Mesenchymal stem cell (in vitro differentiated cells and primary cell): ENCODE measurements at regions not wholly inside any gene's neighbourhood (a gene's known extent, or its start where the extent isn't known, plus 50 kb on each side); places are given as distances from the start of the nearest gene placed in this dataset.
"Not testable (repeated sequence)": the region's sequence is repeated elsewhere in the genome, so short reads cannot be mapped to it uniquely, and the experiment has no call there.

ENCODE experiments used
- DNase-seq: peaks from one replicate; pipeline ENCODE4 v3.0.0-alpha.2; 2013
- H2AFZ ChIP-seq: one replicate; pipeline ENCODE4 v1.6.1; 2013; ENCODE audit warnings: low read depth, mild to moderate bottlenecking, control low read depth, inconsistent platforms, low read length, moderate library complexity
- H2AK5ac ChIP-seq: 2 replicates; pipeline ENCODE4 v1.6.1; 2013; ENCODE audit warnings: low read length, moderate library complexity, mild to moderate bottlenecking, inconsistent platforms; ENCODE audit not compliant: severe bottlenecking
- H2BK120ac ChIP-seq: one replicate; pipeline ENCODE4 v1.6.1; 2013; ENCODE audit warnings: low read depth, mild to moderate bottlenecking, inconsistent platforms, low read length, moderate library complexity
- H2BK12ac ChIP-seq, 2 experiments: one replicate each; pipeline ENCODE4 v1.6.1; 2013; ENCODE audit warnings: inconsistent platforms in 2 of 2, low read length in 2 of 2, mild to moderate bottlenecking in 2 of 2, moderate library complexity in 2 of 2, control low read depth in 1 of 2
- H2BK15ac ChIP-seq: one replicate; pipeline ENCODE4 v1.6.1; 2013; ENCODE audit warnings: mild to moderate bottlenecking, low read depth, inconsistent platforms; ENCODE audit not compliant: poor library complexity, severe bottlenecking
- H2BK5ac ChIP-seq: 2 replicates; pipeline ENCODE4 v1.6.1; 2013; ENCODE audit warnings: low read depth, mild to moderate bottlenecking, low read length, control low read depth, inconsistent platforms; ENCODE audit not compliant: poor library complexity, severe bottlenecking
- H3K14ac ChIP-seq, 2 experiments: one replicate each; pipeline ENCODE4 v1.6.1; 2013; ENCODE audit warnings: inconsistent platforms in 2 of 2, low read length in 2 of 2, control low read depth in 1 of 2, mild to moderate bottlenecking in 1 of 2, moderate library complexity in 1 of 2
- H3K18ac ChIP-seq, 2 experiments: one replicate each; pipeline ENCODE4 v1.6.1; 2013; ENCODE audit warnings: inconsistent platforms in 2 of 2, low read length in 2 of 2, control low read depth in 1 of 2, low read depth in 1 of 2, mild to moderate bottlenecking in 1 of 2
- H3K23ac ChIP-seq, 2 experiments: one replicate each; pipeline ENCODE4 v1.6.1; 2013; ENCODE audit warnings: inconsistent platforms in 2 of 2, low read length in 2 of 2, mild to moderate bottlenecking in 2 of 2, moderate library complexity in 2 of 2, control low read depth in 1 of 2
- H3K27ac ChIP-seq: 2 replicates; pipeline ENCODE4 v1.5.1; 2013; ENCODE audit warnings: mild to moderate bottlenecking, moderate library complexity, low read length, control low read depth, inconsistent platforms; ENCODE audit not compliant: poor library complexity, severe bottlenecking
- H3K27me3 ChIP-seq, 2 experiments: 2 replicates each; pipeline versions ENCODE4 v1.6.1 to v1.7.0; 2013; ENCODE audit warnings: low read length in 2 of 2, mild to moderate bottlenecking in 2 of 2, moderate library complexity in 2 of 2, control low read depth in 1 of 2, inconsistent platforms in 1 of 2; ENCODE audit not compliant: control insufficient read depth in 1 of 2, insufficient read depth in 1 of 2
- H3K36me3 ChIP-seq, 2 experiments: 2 replicates each; pipeline versions ENCODE4 v1.6.1 to v1.7.0; 2013; ENCODE audit warnings: low read length in 2 of 2, control low read depth in 1 of 2, inconsistent platforms in 1 of 2, low read depth in 1 of 2, mild to moderate bottlenecking in 1 of 2; ENCODE audit not compliant: insufficient read depth in 2 of 2, control insufficient read depth in 1 of 2
- H3K4ac ChIP-seq, 2 experiments: one replicate each; pipeline ENCODE4 v1.6.1; 2013; ENCODE audit warnings: inconsistent platforms in 2 of 2, low read length in 2 of 2, mild to moderate bottlenecking in 2 of 2, moderate library complexity in 2 of 2, control low read depth in 1 of 2, low read depth in 1 of 2
- H3K4me1 ChIP-seq: 2 replicates; pipeline ENCODE4 v1.6.1; 2013; ENCODE audit warnings: low read depth, low read length, control low read depth; ENCODE audit not compliant: control insufficient read depth, insufficient read depth
- H3K4me2 ChIP-seq: 2 replicates; pipeline ENCODE4 v1.6.1; 2013; ENCODE audit warnings: low read length, mild to moderate bottlenecking, inconsistent platforms; ENCODE audit not compliant: poor library complexity, severe bottlenecking
- H3K4me3 ChIP-seq, 2 experiments: 2 replicates each; pipeline versions ENCODE4 v1.5.1 to v1.7.0; 2013; ENCODE audit warnings: low read length in 2 of 2, mild to moderate bottlenecking in 2 of 2, control low read depth in 1 of 2, low read depth in 1 of 2; ENCODE audit not compliant: insufficient read depth in 1 of 2
- H3K79me1 ChIP-seq: replicated peaks from 2 replicates; pipeline ENCODE4 v1.6.1; 2013; ENCODE audit warnings: mild to moderate bottlenecking, control low read depth, low read length, inconsistent platforms; ENCODE audit not compliant: poor library complexity, severe bottlenecking
- H3K9ac ChIP-seq: 2 replicates; pipeline ENCODE4 v1.7.0; 2013; ENCODE audit warnings: mild to moderate bottlenecking, low read length, moderate library complexity
- H3K9me3 ChIP-seq: 2 replicates; pipeline ENCODE4 v1.7.0; 2013; ENCODE audit warnings: mild to moderate bottlenecking, low read length; ENCODE audit not compliant: control insufficient read depth
- H4K8ac ChIP-seq: one replicate; pipeline ENCODE4 v1.6.1; 2013; ENCODE audit warnings: inconsistent platforms, mild to moderate bottlenecking, low read length, moderate library complexity
- H4K91ac ChIP-seq: one replicate; pipeline ENCODE4 v1.6.1; 2013; ENCODE audit warnings: mild to moderate bottlenecking, low read length, inconsistent platforms
- WGBS: methylation state at CpG from one replicate; pipeline ENCODE4 v1.1.7; 2013; ENCODE audit warnings: mixed read lengths; 5-methylcytosine and 5-hydroxymethylcytosine counted together

DNA sequence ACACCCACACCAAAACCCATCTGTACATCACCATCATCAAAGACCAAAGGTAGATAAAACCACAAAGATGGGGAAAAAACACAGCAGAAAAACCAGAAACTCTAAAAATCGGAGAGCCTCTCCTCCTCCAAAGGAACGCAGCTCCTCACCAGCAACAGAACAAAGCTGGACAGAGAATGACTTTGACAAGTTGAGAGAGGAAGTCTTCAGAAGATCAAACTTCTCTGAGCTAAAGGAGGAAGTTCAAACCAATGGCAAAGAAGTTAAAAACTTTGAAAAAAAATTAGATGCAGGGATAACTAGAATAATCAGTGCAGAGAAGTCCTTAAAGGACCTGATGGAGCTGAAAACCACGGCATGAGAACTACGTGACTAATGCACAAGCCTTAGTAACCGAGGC lies 247.5 kb upstream of the ERBB4 start:
- not testable (repeated sequence) for H4K91ac ChIP-seq, H3K9ac ChIP-seq, H2BK12ac ChIP-seq, H3K27me3 ChIP-seq, H3K4me3 ChIP-seq, H3K4ac ChIP-seq, DNase-seq, H3K4me1 ChIP-seq, H2BK5ac ChIP-seq, H3K36me3 ChIP-seq, H2BK120ac ChIP-seq, H2BK15ac ChIP-seq, H2AK5ac ChIP-seq, H3K18ac ChIP-seq, H3K27ac ChIP-seq, H3K4me2 ChIP-seq, H4K8ac ChIP-seq, H3K23ac ChIP-seq, H3K14ac ChIP-seq, H3K79me1 ChIP-seq, H2AFZ ChIP-seq
- peaks cover 22% of the 10 kb centered on the region for H3K9me3 ChIP-seq
- 84% methylated on average over 3 of the region's 5 CpGs for WGBS

DNA sequence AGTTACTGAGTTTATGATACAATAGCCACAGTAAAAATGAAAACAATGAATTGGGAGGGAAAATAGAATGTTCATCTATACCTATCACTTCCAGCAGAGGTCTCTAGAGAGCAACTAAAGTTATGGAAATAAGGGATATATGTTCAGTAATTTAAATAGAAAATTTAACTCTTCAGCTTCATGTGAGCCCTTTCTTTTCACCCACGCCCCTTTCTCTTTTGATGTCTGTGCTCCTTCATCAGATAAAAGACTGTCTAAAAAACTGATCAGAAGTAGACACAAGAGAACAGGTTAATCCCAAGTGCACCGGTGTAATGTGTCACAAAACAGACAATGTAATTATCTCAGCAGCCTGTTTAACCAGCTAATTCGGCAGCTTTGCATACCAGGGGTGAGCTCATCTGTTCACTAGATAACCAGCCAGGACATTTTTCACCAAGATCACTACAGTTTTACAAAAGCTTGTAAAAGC lies 238.5 kb upstream of the ERBB4 start:
- Histone ChIP-seq H2BK15ac (no peak overlapping the region), H3K4ac (no peak overlapping the region), H2BK120ac (no peak overlapping the region), H3K36me3 (no peaks in the 10 kb centered on the region), H2AK5ac (no peak overlapping the region), H3K14ac (no peak overlapping the region), H3K9me3 (no peaks in the 10 kb centered on the region), H2BK5ac (no peak overlapping the region), H3K4me1 (no peaks in the 10 kb centered on the region), H2AFZ (no peak overlapping the region), H4K8ac (no peak overlapping the region), H3K23ac (no peak overlapping the region), H3K4me2 (peak overlapping the region; percentile 53), H3K4me3 (peak overlapping the region in 1 of 2 experiments; percentile 48), H2BK12ac (no peak overlapping the region), H3K9ac (peak overlapping the region; percentile 66), H3K27me3 (no peaks in the 10 kb centered on the region), H3K27ac (no peak overlapping the region), H4K91ac (no peak overlapping the region), H3K18ac (no peak overlapping the region), H3K79me1 (no peaks in the 10 kb centered on the region)
- 40% methylated on average over 3 of the region's 3 CpGs for WGBS
- DNase-seq, result peak; percentile 46

DNA sequence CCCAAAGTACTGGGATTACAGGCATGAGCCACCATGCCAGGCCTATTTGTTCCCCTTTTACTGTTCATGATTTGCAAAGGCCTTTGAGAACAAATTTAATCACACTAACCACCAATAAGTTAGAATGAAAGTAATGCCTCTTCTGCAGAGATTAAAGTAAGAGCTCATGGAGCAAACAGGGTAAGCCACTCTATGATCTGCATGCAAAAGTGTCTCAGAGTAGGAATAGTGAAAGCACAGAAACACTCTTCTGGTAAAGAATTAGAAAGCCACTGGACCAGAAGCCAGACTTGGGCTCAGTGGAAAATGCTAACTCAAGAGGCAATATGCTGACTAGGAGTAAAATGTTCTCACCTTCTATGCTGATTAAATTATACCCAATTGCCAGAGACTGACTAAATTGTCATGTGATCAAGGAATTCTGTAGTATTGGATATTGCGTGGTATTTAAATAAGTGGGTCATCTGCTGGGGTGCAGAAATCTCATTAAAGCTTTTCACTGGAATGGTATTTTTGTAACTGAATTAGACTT lies 235.3 kb upstream of the ERBB4 start:
- no peaks in the 10 kb centered on the region for H3K9me3 ChIP-seq
- H3K23ac ChIP-seq, result no peak overlapping the region
- no peak overlapping the region for H2AK5ac ChIP-seq
- H3K79me1 ChIP-seq, result no peaks in the 10 kb centered on the region
- H4K8ac ChIP-seq, result no peak overlapping the region
- H4K91ac ChIP-seq, result no peak overlapping the region
- no peaks in the 10 kb centered on the region for H3K27me3 ChIP-seq
- H3K4me3 ChIP-seq, result no peak overlapping the region
- H3K36me3 ChIP-seq, result no peaks in the 10 kb centered on the region
- no peak overlapping the region for H3K9ac ChIP-seq
- H2BK12ac ChIP-seq, result no peak overlapping the region
- WGBS, result 100% methylated on average over 1 of the region's 1 CpG
- H2BK120ac ChIP-seq, result no peak overlapping the region
- no peak overlapping the region for H3K14ac ChIP-seq
- H3K18ac ChIP-seq, result no peak overlapping the region
- no peak overlapping the region for H3K4ac ChIP-seq
- H3K27ac ChIP-seq, result no peak overlapping the region
- no peak overlapping the region for H3K4me2 ChIP-seq
- no peak for DNase-seq
- no peak overlapping the region for H2AFZ ChIP-seq
- H2BK5ac ChIP-seq, result no peak overlapping the region
- H2BK15ac ChIP-seq, result no peak overlapping the region
- H3K4me1 ChIP-seq, result no peaks in the 10 kb centered on the region

DNA sequence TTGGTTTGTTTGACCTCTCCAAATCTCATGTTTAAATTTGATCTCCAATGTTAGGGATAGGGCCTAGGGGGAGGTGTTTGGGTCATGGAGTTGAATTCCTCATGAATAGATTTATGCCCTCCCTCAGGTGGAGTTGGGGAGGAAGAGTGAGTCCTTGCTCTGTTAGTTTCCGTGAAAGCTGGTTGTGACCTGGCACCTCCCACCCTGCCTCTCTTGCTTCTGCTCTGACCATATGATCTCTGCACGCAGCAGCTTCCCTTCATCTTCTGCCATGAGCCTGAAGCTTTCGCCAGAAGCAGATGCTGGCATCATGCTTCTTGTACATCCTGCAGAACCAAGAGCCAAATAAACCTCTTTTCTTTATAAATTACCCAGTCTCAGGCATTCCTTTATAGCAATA lies 231.6 kb upstream of the ERBB4 start:
- no peak overlapping the region for H4K91ac ChIP-seq
- no peak overlapping the region for H2AFZ ChIP-seq
- H3K27ac ChIP-seq, result no peak overlapping the region
- no peak for DNase-seq
- no peaks in the 10 kb centered on the region for H3K27me3 ChIP-seq
- H3K23ac ChIP-seq, result no peak overlapping the region
- 63% methylated on average over 3 of the region's 3 CpGs for WGBS
- no peaks in the 10 kb centered on the region for H3K4me1 ChIP-seq
- no peak overlapping the region for H3K18ac ChIP-seq
- no peak overlapping the region for H2BK15ac ChIP-seq
- no peak overlapping the region for H3K4me2 ChIP-seq
- no peak overlapping the region for H2BK5ac ChIP-seq
- H3K14ac ChIP-seq, result no peak overlapping the region
- H3K79me1 ChIP-seq, result no peaks in the 10 kb centered on the region
- H4K8ac ChIP-seq, result no peak overlapping the region
- no peak overlapping the region for H2BK12ac ChIP-seq
- no peak overlapping the region for H3K9ac ChIP-seq
- no peak overlapping the region for H2AK5ac ChIP-seq
- no peaks in the 10 kb centered on the region for H3K9me3 ChIP-seq
- H3K4ac ChIP-seq, result no peak overlapping the region
- no peak overlapping the region for H2BK120ac ChIP-seq
- H3K36me3 ChIP-seq, result no peaks in the 10 kb centered on the region
- peak overlapping the region in 1 of 2 experiments; percentile 6 for H3K4me3 ChIP-seq
